Stimulated activated CD8-positive, alpha-beta memory T cell treated with anti-CD3 and anti-CD28 coated beads, Interleukin-4, amount 100 ng/mL, for 4 hours (primary cell): ENCODE measurements at regions not wholly inside any gene's neighbourhood (a gene's known extent, or its start where the extent isn't known, plus 50 kb on each side); places are given as distances from the start of the nearest gene placed in this dataset.
"Not testable (repeated sequence)": the region's sequence is repeated elsewhere in the genome, so short reads cannot be mapped to it uniquely, and the experiment has no call there.

Experiments used
- DNase-seq, 2 donors: peaks; one replicate each; pipeline ENCODE4 v3.0.0-alpha.2; 2020; ENCODE audit warnings: low read depth in 2 of 2, low spot score in 1 of 2

DNA sequence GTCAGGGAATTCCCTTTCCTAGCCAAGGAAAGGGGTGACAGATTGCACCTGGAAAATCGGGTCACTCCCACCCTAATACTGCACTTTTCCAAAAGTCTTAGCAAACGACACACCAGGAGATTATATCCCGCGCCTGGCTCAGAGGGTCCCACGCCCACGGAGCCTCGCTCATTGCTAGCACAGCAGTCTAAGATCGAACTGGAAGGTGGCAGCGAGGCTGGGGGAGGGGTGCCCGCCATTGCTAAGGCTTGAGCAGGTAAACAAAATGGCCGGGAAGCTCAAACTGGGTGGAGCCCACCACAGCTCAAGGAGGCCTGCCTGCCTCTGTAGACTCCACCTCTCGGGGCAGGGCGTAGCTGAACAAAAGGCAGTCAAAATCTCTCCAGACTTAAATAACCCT, 440.2 kb upstream of the PHF14 start:
- DNase-seq: not testable (repeated sequence)

DNA sequence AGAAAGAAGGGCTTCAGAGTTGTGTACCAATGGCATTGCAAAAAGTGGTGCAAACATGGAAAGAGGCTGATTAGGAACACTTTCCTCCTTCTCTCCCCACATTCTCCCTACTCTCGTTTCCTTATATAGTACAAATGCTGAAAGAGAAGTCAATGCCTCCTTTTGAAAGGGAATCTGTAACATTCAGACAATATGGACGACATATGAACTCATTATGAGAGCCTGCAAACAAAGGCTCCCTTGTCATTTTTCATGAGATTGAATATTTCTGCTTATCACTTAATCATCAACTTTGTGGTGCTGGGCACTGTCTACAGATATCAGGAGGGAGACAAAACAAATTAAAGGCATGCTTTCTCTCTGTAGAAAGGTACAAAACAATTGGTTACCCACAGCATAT, 437.1 kb upstream of the PHF14 start:
- no peak for DNase-seq

GRCh38 chr7:10537764-10538163, 435.9 kb upstream of the PHF14 start:
- DNase-seq: no peak

DNA sequence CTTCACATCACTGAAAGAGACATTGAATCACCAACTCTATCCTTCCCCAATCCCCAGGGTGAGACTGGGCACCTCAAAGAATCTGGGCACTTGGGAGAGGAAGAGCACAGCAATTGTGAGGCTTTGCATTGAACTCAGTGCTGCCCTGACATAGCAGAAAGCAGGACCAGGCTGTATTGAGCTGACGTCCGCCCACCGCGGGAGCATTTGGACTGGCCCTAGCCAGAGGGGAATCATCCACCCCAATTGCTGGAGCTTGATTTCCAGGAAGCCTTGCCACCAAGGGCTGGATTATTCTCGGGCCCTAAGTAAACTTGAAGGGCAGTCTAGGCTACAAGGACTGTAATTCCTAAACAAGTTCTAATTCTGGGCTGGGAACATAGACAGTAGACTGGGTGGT, 416.3 kb upstream of the PHF14 start:
- DNase-seq: no peak

DNA sequence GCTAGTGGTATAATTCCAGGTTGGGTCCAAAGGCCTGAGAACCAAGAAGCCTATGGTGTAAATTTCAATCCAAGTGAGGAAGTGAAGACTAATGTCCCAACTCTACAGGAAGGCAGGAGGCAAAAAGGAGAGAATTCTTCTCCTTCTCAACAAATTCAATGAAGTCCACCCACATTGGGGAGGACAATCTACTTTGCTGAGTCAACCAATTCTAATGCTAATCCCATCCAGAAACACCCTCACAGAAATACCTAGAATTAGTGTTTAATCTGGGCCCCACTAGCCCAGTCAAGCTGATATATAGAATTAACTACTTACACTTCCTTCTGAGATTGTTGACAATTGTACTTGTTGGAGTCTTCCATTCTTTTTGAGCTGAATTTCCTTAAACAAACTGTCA, 413.2 kb upstream of the PHF14 start:
- no peak for DNase-seq

- no peak for DNase-seq
These were observed 404.8 kb upstream of the PHF14 start for GRCh38 chr7:10568891-10569290.

DNA sequence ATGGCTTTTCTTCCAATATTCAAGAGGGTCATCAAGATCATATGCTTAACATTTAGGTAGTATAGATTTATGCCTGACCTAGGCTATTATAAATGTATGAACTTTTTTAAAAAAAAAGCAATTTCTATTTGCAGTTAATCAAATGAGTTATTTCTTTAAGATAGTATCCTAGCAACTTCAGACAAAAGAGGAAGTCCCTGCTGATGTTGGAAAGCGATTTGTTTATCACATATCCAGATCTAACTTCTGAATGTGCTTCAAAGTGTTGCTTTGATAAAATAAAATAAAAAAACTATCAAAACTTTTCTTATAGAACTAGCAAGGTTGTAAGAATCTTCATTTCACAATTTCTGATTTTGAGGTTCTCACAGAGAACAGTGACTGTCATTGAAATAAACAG, 401.9 kb upstream of the PHF14 start:
- DNase-seq: no peak

DNA sequence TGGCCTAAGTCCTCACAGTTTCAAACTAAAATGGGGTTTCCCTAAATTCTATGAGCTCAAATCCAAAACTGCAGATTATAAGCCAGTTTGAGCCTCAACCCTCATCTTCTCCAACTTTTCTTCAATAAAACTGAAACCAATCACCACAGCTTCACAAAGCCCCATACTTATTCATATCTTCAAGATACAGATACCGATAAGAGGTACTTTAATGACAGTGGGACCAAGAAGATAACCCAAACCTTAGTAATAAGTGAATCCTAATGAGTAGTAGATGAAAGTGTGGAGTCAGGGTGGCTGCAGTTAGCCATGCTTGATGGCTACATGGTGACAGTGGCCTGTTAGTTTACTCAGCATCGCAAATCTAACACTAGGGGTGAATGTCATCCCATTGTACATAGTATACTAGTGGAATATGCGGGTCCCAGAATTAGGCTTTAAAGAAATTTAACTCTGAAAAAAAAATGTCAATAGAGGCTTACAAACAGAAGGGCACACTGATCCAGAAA, 395.8 kb upstream of the PHF14 start:
- no peak for DNase-seq

DNA sequence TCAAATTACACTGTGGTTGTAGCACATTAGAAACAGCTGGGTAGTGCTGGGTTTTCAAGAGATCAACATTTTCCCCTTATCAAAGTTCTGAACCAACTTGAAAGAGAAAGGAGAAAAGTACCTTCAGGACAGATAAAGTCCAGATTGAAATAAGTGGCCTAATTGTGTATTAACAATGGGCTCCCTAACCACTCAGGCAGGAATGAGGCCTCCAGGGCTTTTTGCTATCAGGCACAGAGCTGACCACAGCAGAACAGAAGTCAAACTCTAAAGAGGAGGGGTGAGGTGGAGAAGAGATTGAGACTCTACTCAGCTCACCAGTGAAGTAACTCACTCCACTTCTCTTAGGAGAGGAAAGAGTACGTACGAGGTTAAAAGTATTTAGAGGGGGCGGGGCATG, 394.1 kb upstream of the PHF14 start:
- no peak for DNase-seq

- no peak for DNase-seq
These were observed 388.8 kb upstream of the PHF14 start for GRCh38 chr7:10584886-10585285.

DNA sequence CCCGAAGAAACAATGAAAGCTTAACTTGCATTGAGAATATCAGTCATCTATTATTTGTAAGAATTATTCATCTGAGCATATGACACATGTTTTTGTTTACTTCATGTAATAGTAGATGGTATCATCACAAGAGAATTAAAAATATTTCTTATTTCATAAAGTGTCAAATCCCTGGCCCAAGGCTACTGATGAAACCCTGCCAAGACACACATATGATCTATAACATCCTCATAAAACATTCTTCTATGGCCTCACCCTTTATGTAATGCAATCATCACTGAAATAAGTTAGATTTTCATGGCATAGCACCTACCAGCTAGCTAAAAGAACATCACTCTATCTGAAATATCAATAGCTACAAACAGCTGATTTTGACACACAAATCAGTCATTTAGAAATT, 385.6 kb upstream of the PHF14 start:
- DNase-seq: no peak

DNA sequence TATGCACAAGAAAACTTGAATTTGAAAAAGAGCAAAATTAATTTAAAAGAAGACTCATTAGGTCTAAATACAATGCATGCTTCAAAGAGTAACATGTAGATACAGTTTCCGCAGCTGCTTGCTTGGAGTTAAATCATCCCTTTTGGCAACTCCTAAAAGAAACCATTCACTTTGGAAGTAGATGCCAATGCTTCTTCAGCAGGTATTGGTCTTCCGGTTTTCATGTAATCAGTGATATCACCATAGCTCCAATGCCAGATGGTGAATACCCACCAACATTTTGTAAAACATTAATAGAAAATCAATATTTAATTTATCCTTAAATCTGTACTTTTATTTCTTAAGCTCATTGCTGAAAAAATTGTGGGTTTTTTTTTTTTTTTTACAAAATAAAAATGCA, 381.1 kb upstream of the PHF14 start:
- no peak for DNase-seq

- no peak for DNase-seq
These were observed 380.6 kb upstream of the PHF14 start for GRCh38 chr7:10593080-10593479.

DNA sequence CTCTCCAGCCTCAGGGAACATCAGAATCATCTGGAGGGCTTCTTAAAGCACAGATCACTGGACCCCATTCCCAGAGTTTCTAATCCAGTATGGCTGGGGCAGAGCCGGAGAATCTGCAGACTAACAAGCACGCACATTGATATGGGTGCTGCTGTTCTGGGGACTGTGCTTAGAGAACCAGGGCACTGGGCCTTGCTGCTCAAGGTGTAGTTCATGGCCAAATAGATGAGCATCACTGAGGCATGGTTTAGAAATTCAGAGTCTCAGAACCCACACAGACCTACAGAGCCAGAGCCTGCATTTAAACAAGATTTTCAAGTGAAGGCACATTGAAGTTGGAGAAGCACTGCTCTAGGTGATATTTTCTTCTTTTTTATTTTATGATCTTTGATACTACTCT, 376.8 kb upstream of the PHF14 start:
- no peak for DNase-seq

DNA sequence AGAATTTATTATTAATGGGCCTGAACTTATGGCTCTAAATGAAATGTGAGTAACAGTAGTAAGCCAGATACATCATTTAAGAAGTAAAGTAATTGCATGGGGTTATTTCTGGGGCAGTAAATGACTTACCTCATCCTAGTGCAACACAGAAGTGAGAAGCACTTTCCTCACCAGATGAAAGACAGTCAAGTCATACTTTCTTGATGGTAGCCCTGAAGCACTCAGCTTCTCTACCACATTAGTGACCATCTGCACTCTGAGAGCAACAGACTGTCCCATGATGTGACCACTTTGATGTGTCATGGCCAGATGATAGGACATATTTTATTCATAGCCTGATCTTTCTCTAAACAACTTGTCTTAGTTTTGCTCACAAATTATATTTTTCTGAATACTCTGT, 369.5 kb upstream of the PHF14 start:
- no peak for DNase-seq

DNA sequence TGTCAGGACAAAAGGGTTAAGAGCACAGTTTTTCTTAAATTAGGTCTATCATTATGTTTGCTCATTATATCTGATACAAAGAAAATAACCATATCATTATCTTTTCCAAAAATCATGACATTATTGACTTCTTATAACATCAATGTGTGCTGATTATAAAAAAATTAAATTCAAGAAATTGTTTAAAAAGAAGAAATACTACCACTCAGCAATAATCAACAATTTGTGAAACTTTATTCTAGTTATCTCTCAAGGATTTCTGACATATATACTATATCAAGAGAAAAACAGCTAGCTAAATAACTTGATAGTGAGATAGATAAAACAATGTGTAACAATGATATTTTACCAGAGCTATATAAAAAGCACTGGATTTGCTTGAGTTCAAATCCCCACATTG, 360.7 kb upstream of the PHF14 start:
- DNase-seq: no peak

DNA sequence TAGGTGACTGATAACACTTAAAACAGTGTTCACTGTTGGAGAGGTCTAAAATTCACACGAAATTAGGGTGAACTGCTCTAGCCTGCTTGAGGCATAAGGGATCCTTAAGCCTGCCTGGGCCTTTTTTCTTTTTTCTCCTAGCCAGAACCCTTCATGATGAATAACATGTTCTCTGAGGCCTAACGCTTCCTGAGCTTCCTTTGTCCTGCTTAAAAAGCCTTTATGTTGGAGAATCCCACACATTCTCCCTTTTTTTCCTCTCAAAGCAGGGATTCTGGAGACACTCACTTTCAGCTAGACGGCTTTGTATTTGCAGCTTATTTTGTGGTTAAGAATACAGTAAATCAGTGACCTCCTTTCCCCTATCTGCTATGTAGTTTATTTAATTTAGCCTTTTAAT, 354.7 kb upstream of the PHF14 start:
- DNase-seq: no peak

GRCh38 chr7:10632712-10633111, 341.0 kb upstream of the PHF14 start:
- DNase-seq: no peak

GRCh38 chr7:10634239-10634638, 339.4 kb upstream of the PHF14 start:
- no peak for DNase-seq

DNA sequence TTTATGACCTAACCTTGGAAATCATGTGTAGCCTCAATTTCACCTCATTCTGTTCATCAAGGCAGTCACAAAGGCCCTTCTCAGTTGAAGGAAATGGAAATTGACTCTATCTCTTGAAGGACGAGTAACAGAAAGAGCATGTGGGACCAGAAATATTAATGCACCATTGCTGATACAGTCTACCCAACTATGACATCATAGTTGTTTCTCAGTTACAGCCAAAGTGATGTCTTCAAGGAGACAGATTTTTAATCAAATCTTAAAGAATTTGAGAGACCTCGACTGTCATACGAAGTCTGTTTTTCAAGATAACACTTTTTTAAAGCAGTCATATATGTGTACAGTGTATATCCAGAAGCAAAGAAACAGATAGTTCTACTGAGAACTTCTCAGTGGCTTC, 335.7 kb upstream of the PHF14 start:
- no peak for DNase-seq

- DNase-seq: no peak
These were observed 330.1 kb upstream of the PHF14 start for GRCh38 chr7:10643545-10643944.

DNA sequence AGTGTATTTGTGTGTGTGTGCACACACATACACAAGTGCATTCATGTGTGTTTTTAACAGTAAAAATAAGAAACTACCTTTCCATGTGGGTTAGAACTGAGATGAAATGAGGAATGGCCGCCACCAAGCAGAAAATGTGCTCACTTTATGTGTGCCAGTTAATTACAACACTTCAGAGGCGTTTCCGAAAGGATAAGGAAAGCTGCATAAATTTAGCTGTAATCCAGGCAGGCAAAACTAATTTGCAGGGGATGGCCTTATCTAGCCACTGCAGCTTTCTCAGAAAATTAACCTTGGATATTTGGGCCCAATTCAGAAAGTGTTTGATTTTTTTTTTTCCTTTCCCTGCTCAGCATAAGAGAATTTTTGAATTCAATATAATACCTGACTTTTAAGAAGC, 328.8 kb upstream of the PHF14 start:
- DNase-seq: no peak

DNA sequence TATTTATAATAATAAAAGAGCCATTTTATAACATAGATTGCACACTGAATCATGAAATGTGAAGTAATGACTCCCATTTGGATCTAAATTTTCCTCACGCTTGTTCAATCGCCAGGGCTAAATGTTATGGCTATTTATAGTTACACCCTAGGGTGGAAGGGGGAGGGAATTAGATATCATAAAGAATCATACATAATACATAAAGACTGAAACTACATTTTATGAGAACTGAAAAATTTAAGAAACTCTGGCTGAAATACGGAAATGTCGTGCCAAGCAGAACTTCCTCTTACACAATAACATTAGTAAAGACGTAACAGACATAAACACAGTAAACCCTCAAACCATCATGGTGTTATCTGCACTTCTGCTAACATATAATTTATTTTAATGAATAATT, 327.5 kb upstream of the PHF14 start:
- DNase-seq: no peak

- no peak for DNase-seq
These were observed 325.4 kb upstream of the PHF14 start for GRCh38 chr7:10648289-10648688.
